Astrocyte (in vitro differentiated cells and primary cell): ENCODE measurements at regions not wholly inside any gene's neighbourhood (a gene's known extent, or its start where the extent isn't known, plus 50 kb on each side); places are given as distances from the start of the nearest gene placed in this dataset.

Source experiments
- DNase-seq: peaks from one replicate; pipeline ENCODE4 v3.0.0-alpha.2; 2010; ENCODE audit warnings: low read depth
- FAIRE-seq: peaks from 2 replicates; lab custom pipeline; 2011; peaks lifted over from hg19 to GRCh38; lab: Jason Lieb, UNC
- H2AFZ ChIP-seq: 2 replicates; pipeline ENCODE4 v1.6.0; 2012; ENCODE audit warnings: low read depth, low read length, inconsistent platforms
- H3K27ac ChIP-seq: 2 replicates; pipeline ENCODE4 v1.5.1; 2011; ENCODE audit warnings: low read depth, low read length, inconsistent platforms
- H3K27me3 ChIP-seq: 2 replicates; pipeline ENCODE4 v1.6.0; 2011; ENCODE audit warnings: low read length, inconsistent platforms; ENCODE audit not compliant: insufficient read depth
- H3K36me3 ChIP-seq: 2 replicates; pipeline ENCODE4 v1.5.1; 2011; ENCODE audit warnings: low read length, inconsistent platforms; ENCODE audit not compliant: insufficient read depth
- H3K4me1 ChIP-seq: 2 replicates; pipeline ENCODE4 v1.5.1; 2011; ENCODE audit warnings: low read length, inconsistent platforms; ENCODE audit not compliant: insufficient read depth
- H3K4me2 ChIP-seq: 2 replicates; pipeline ENCODE4 v1.6.0; 2012; ENCODE audit warnings: low read length, inconsistent platforms
- H3K4me3 ChIP-seq: 2 replicates; pipeline ENCODE4 v1.5.1; 2011; ENCODE audit warnings: low read depth, mild to moderate bottlenecking, low read length, inconsistent platforms; ENCODE audit not compliant: insufficient read depth
- H3K79me2 ChIP-seq: 2 replicates; pipeline ENCODE4 v1.6.0; 2012; ENCODE audit warnings: mild to moderate bottlenecking, low read length, inconsistent platforms; ENCODE audit not compliant: insufficient read depth
- H3K9ac ChIP-seq: 2 replicates; pipeline ENCODE4 v1.6.0; 2012; ENCODE audit warnings: mild to moderate bottlenecking, low read length, inconsistent platforms
- H3K9me3 ChIP-seq: 2 replicates; pipeline ENCODE4 v1.5.1; 2012; ENCODE audit warnings: low read depth, mild to moderate bottlenecking, low read length, inconsistent platforms; ENCODE audit not compliant: insufficient read depth
- H4K20me1 ChIP-seq: 2 replicates; pipeline ENCODE4 v1.6.0; 2012; ENCODE audit warnings: low read length, inconsistent platforms; ENCODE audit not compliant: insufficient read depth
- H3K27ac Mint-ChIP-seq: one replicate; pipeline ENCODE4 v1.8.0; 2021; ENCODE audit warnings: mild to moderate bottlenecking, mixed read lengths; ENCODE audit not compliant: unreplicated experiment
- H3K27me3 Mint-ChIP-seq: one replicate; pipeline ENCODE4 v1.8.0; 2021; ENCODE audit warnings: low read depth, mixed read lengths; ENCODE audit not compliant: unreplicated experiment
- H3K36me3 Mint-ChIP-seq: one replicate; pipeline ENCODE4 v1.8.0; 2021; ENCODE audit warnings: low read depth, mixed read lengths; ENCODE audit not compliant: unreplicated experiment
- H3K4me1 Mint-ChIP-seq: one replicate; pipeline ENCODE4 v1.8.0; 2021; ENCODE audit warnings: low read depth, mixed read lengths; ENCODE audit not compliant: unreplicated experiment
- H3K4me3 Mint-ChIP-seq: one replicate; pipeline ENCODE4 v1.8.0; 2021; ENCODE audit warnings: mild to moderate bottlenecking, moderate library complexity, mixed read lengths; ENCODE audit not compliant: unreplicated experiment
- H3K9me3 Mint-ChIP-seq: one replicate; pipeline ENCODE4 v1.8.0; 2021; ENCODE audit warnings: mild to moderate bottlenecking, mixed read lengths; ENCODE audit not compliant: unreplicated experiment
- CTCF ChIP-seq: IDR thresholded peaks from 2 replicates; pipeline ENCODE4 v1.5.1; 2011; ENCODE audit warnings: low read depth, mild to moderate bottlenecking, inconsistent platforms, low read length, moderate library complexity; ENCODE audit not compliant: insufficient read depth
- EZH2 ChIP-seq: IDR thresholded peaks from 2 replicates; pipeline ENCODE4 v1.6.1; 2012; ENCODE audit warnings: mild to moderate bottlenecking, low read length, inconsistent platforms; ENCODE audit not compliant: insufficient read depth

- Mint-ChIP-seq H3K4me3 (no peak overlapping the region), H3K27ac (no peak overlapping the region), H3K36me3 (no peaks in the 10 kb centered on the region), H3K4me1 (no peaks in the 10 kb centered on the region), H3K9me3 (peaks cover 2% of the 10 kb centered on the region), H3K27me3 (no peaks in the 10 kb centered on the region)
- no peaks in the 10 kb centered on the region for H3K4me1 ChIP-seq
- H3K9me3 ChIP-seq, result no peaks in the 10 kb centered on the region
- no peaks in the 10 kb centered on the region for H3K79me2 ChIP-seq
- FAIRE-seq (no peak), DNase-seq (no peak)
- TF ChIP-seq CTCF (no peak), EZH2 (no peak)
- H3K4me3 ChIP-seq, result no peak overlapping the region
- no peak overlapping the region for H2AFZ ChIP-seq
- no peak overlapping the region for H3K4me2 ChIP-seq
- H3K27ac ChIP-seq, result no peak overlapping the region
- H4K20me1 ChIP-seq, result no peaks in the 10 kb centered on the region
- H3K36me3 ChIP-seq, result no peaks in the 10 kb centered on the region
- H3K9ac ChIP-seq, result no peak overlapping the region
- H3K27me3 ChIP-seq, result no peaks in the 10 kb centered on the region
Observed at GRCh38 chr3:81326245-81326644, 435.2 kb downstream of the GBE1 start.

DNA sequence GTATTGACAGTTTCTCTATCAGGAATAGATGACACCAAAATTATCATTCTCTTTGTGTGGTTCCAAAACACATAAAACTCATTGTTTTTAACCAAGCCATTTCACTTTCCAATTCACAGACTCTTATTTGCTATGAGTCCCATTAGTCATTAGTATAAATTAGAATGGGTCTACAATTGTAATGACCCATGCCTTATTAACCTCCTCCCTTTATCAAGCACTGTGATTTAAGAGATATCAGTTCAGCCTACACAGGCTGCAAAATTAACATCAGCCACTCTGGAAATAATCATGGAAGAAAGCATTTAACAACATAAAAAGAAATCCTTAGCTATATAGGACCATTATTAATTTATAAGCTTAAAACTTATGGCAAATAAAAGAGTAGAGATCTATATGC is 440.6 kb downstream of the GBE1 start:
- H3K4me2 ChIP-seq, result no peak overlapping the region

More for the DNA sequence above, 440.6 kb downstream of the GBE1 start:
- Mint-ChIP-seq H3K27me3 (no peaks in the 10 kb centered on the region), H3K27ac (no peak overlapping the region), H3K9me3 (no peaks in the 10 kb centered on the region), H3K36me3 (no peaks in the 10 kb centered on the region), H3K4me3 (no peak overlapping the region), H3K4me1 (no peaks in the 10 kb centered on the region)
- Histone ChIP-seq H4K20me1 (no peaks in the 10 kb centered on the region), H3K27me3 (no peaks in the 10 kb centered on the region), H3K9ac (no peak overlapping the region), H3K27ac (no peak overlapping the region), H3K36me3 (no peaks in the 10 kb centered on the region), H3K4me3 (no peak overlapping the region), H3K4me1 (no peaks in the 10 kb centered on the region), H3K9me3 (no peaks in the 10 kb centered on the region), H2AFZ (no peak overlapping the region), H3K79me2 (no peaks in the 10 kb centered on the region)
- no peak for FAIRE-seq
- DNase-seq, result no peak
- TF ChIP-seq EZH2, result no peak
- no peak for TF ChIP-seq CTCF
